Heart right ventricle (tissue), 16 donors: ENCODE measurements at regions not wholly inside any gene's neighbourhood (a gene's known extent, or its start where the extent isn't known, plus 50 kb on each side); places are given as distances from the start of the nearest gene placed in this dataset.

Experiments
- ATAC-seq, 8 donors: fragments of 200-7000 bp; cut with Tn5 transposase; one replicate each; pipeline ENCODE4 v1.9.1; 2020; ENCODE audit warnings: mild to moderate bottlenecking in 8 of 8, moderate library complexity in 8 of 8, moderate number of reproducible peaks in 1 of 8
- DNase-seq, 2 donors: peaks; one replicate each; pipeline ENCODE4 v3.0.0-alpha.2; 2020
- H3K27ac ChIP-seq, 10 donors: fragments of 200-600 bp; sonication (generic) in 2 of 10; one replicate each; pipeline versions ENCODE4 v1.5.0 to v1.8.0; 2020 to 2022; ENCODE audit warnings: mild to moderate bottlenecking in 3 of 10
- H3K27me3 ChIP-seq, 7 donors: fragments of 200-600 bp; one replicate each; pipeline ENCODE4 v1.8.0; 2021 to 2022; ENCODE audit warnings: mild to moderate bottlenecking in 2 of 7
- H3K36me3 ChIP-seq, 9 donors: fragments of 200-600 bp; sonication (generic) in 1 of 9; one replicate each; pipeline versions ENCODE4 v1.5.0 to v1.8.0; 2020 to 2022; ENCODE audit warnings: mild to moderate bottlenecking in 2 of 9
- H3K4me1 ChIP-seq, 9 donors: fragments of 200-600 bp; sonication (generic) in 1 of 9; one replicate each; pipeline versions ENCODE4 v1.5.0 to v1.8.0; 2020 to 2022; ENCODE audit warnings: mild to moderate bottlenecking in 4 of 9
- H3K4me3 ChIP-seq, 10 donors: fragments of 200-600 bp; sonication (generic) in 2 of 10; one replicate each; pipeline versions ENCODE4 v1.5.0 to v1.8.0; 2020 to 2022; ENCODE audit warnings: mild to moderate bottlenecking in 7 of 10, moderate library complexity in 2 of 10
- H3K9me3 ChIP-seq, 11 donors: fragments of 200-600 bp in 10 of 11; sonication (generic) in 2 of 11; one replicate each; pipeline versions ENCODE4 v1.5.0 to v1.8.0; 2013 to 2022; ENCODE audit warnings: mild to moderate bottlenecking in 2 of 11, control low read depth in 1 of 11, moderate library complexity in 1 of 11
- WGBS, 2 donors: extraction: QIAGEN DNeasy Blood & Tissue Kit; methylation state at CpG; one replicate each; pipeline ENCODE4 v1.1.7; 2013; ENCODE audit warnings: inconsistent platforms in 1 of 2; 5-methylcytosine and 5-hydroxymethylcytosine counted together
- intact Hi-C, 10 donors: fragments of 100-400 bp; cut with DNase I; formaldehyde crosslinking; loops; one replicate each; pipeline versions ENCODE4 v1.11.1 to v1.14.2; 2022
- TF ChIP-seq, protein P1 (sequence below), 9 donors: fragments of 200-600 bp; sonication (generic) in 2 of 9; IDR thresholded peaks; one replicate each; pipeline versions ENCODE4 v1.5.0 to v1.8.0; 2021 to 2022; ENCODE audit warnings: antibody characterized with exemption in 9 of 9, mild to moderate bottlenecking in 5 of 9, moderate library complexity in 1 of 9
- donor health status: Arrhythmogenic right ventricular cardiomyopathy.
- donor health status: ischemic (EF 13 %, LVEDD 7.1; RV severe dilation, severe dysfunction).
- donor health status: healthy with polysubstance abuse.
- donor health status: DM: no; HTN: yes; CAD: no.
- donor health status: DM: no; HTN: no; CAD: no.
- donor health status: ischemic (EF 25% LVEDD 6.9; RV normal size, moderate dysfunction).
- donor health status: ischemic (EF 25% LVEDD 5.7; RV mildly dilated, moderate dysfunction).
- donor health status: healthy.
- donor health status: DM: yes; HTN: yes; CAD: no.
- donor health status: Ischemic cardiomyopathy.
- donor health status: ischemic (EF 35%, LVEDD 5.7; RV mildly dilated, moderate dysfunction).
- donor health status: nonischemic (EF 11% LVEDD 7.7; RV severe dilation, severe dysfunction).
- donor health status: DM: yes; HTN: yes; CAD: no.
- donor health status: PGD.
- donor health status: ischemic (EF 29% LVEDD 5.4; RV normal size, mild dysfunction).
- donor health status: nonischemic (EF 23%, LVEDD 6.1; RV moderate dilation, normal function).

DNA sequence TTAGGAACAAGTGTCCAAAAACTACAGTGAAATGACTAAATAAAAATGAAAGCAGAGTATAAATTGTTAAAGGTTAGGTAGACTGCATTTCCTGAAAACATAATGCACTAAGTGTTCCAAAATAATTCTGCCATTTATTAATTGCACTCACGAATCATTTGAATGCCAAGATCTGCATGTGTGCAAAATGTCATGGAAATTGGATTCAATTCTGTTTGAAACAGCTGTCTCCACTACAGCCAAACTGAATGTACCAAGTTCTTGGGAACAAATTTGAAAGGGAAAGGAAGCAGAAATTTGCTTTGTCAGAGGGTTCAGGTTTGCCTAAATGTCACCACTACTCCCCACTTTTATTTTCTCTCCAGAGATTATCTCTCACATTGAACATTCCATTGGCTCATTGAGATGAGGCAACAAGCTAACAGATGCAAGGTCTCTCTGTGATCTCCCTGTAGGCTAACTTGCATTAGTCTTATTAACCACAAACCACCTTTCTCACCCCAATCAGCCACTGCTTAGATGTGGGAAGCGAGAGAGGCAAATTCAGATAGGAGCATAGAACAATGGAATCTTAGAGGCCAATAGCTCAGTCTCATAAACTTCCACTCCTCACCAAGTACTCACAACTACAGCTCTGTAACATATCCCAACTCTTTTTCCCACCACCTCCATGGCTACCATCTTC, 226.6 kb downstream of the KDR start:
- Histone ChIP-seq H3K4me3 (no peak overlapping the region), H3K27ac (no peak overlapping the region), H3K27me3 (no peaks in the 10 kb centered on the region), H3K4me1 (peaks cover 0 to 14% (median 0%) of the 10 kb centered on the region in 9 donors), H3K9me3 (peaks cover 0 to 8% (median 0%) of the 10 kb centered on the region in 11 donors), H3K36me3 (no peaks in the 10 kb centered on the region)
- ATAC-seq (peak in 2 of 8 donors; percentile 15 to 37), DNase-seq (no peak)
- 58 to 63% methylated on average over 2 of the region's 2 CpGs for WGBS, 2 donors
- intact Hi-C loops: no loop called here
- TF ChIP-seq, protein P1, sequence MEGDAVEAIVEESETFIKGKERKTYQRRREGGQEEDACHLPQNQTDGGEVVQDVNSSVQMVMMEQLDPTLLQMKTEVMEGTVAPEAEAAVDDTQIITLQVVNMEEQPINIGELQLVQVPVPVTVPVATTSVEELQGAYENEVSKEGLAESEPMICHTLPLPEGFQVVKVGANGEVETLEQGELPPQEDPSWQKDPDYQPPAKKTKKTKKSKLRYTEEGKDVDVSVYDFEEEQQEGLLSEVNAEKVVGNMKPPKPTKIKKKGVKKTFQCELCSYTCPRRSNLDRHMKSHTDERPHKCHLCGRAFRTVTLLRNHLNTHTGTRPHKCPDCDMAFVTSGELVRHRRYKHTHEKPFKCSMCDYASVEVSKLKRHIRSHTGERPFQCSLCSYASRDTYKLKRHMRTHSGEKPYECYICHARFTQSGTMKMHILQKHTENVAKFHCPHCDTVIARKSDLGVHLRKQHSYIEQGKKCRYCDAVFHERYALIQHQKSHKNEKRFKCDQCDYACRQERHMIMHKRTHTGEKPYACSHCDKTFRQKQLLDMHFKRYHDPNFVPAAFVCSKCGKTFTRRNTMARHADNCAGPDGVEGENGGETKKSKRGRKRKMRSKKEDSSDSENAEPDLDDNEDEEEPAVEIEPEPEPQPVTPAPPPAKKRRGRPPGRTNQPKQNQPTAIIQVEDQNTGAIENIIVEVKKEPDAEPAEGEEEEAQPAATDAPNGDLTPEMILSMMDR (IDR thresholded peaks at IDR 0.05): no peak

DNA sequence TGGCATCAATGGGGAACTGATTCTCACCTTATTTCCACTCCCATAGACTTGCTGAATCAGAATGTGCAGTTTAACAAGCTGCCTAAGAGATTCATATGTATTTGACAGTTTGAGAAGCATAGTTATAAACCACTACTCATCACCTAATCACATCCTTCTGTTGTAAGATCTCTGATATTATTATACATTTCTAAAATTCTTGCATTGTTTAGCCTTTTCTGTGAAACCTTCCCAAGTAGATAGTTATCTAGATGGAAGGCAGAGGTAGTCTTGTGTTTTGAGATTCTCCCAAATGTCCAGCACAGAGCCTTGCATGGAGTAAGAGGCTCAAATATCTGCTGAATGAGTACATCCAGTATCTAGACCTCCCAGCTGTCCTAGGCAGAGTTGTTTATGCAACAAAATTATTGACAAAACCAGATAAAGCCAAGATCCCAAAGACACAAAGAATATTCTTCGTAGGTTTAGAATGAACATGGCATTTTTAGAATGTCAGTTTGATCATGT, 227.3 kb downstream of the KDR start:
- TF ChIP-seq, protein P1 (IDR thresholded peaks at IDR 0.05): no peak
- Histone ChIP-seq H3K36me3 (no peaks in the 10 kb centered on the region), H3K27me3 (no peaks in the 10 kb centered on the region), H3K4me1 (peaks cover 0 to 12% (median 0%) of the 10 kb centered on the region in 9 donors), H3K27ac (no peak overlapping the region), H3K4me3 (no peak overlapping the region), H3K9me3 (peaks cover 0 to 8% (median 0%) of the 10 kb centered on the region in 11 donors)
- WGBS, 2 donors: 64 to 79% methylated on average over 1 of the region's 1 CpG
- ATAC-seq (no peak), DNase-seq (no peak)
- intact Hi-C loops: no loop called here

DNA sequence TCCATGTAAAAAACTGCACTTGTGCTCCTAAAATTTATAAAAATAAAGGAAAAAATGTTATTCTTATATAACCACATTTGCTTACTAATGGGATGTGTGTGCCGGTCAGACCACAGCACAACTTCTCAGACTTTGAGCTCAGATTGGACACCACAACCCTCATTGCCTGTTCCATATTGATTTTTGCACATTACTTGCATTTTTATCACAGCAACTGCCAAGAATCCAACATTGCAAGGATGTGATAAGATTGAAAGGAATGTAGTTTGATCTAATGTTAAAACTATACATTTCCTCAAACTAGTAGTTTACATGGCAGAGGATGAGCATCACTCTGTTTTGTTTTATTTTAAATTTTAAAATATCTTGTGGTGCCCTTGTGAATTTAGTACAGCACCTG, 227.8 kb downstream of the KDR start:
- Histone ChIP-seq H3K27me3 (no peaks in the 10 kb centered on the region), H3K36me3 (no peaks in the 10 kb centered on the region), H3K27ac (no peak overlapping the region), H3K9me3 (peaks cover 0 to 8% (median 0%) of the 10 kb centered on the region in 11 donors), H3K4me3 (no peak overlapping the region), H3K4me1 (peaks cover 0 to 8% (median 0%) of the 10 kb centered on the region in 9 donors)
- DNase-seq (no peak), ATAC-seq (no peak)
- 93 to 97% methylated on average over 1 of the region's 1 CpG for WGBS, 2 donors
- TF ChIP-seq, protein P1 (IDR thresholded peaks at IDR 0.05): no peak
- intact Hi-C loops: no loop called here

DNA sequence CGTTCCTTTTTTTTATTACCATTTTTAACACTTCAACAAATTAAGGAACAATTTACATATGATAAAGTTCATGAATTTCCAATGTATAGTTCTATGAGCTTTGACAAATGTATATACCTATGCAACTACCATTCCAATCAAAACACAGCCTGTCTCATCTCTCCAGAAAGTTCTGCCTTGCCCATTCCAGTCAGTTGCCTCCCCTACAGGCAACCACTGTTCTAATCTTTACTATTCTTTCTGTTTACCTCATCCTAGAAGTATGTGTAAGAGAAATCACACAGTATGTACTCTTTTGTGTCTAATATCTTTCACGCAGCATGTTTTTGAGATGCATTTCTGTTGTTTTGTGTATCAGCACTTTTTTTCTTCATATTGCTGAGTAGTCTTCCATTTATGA, 224.9 kb downstream of the KIT start:
- no peak for ATAC-seq
- no peak for DNase-seq
- TF ChIP-seq, protein P1 (IDR thresholded peaks at IDR 0.05): no peak
- Histone ChIP-seq H3K4me3 (no peak overlapping the region), H3K27ac (no peak overlapping the region), H3K9me3 (no peaks in the 10 kb centered on the region), H3K36me3 (no peaks in the 10 kb centered on the region), H3K4me1 (no peaks in the 10 kb centered on the region), H3K27me3 (no peaks in the 10 kb centered on the region)
- WGBS, 2 donors: 50% methylated on average over 2 of the region's 2 CpGs
- intact Hi-C loops: no loop called here
